Bronchial epithelial cell (primary cell): ENCODE measurements at regions not wholly inside any gene's neighbourhood (a gene's known extent, or its start where the extent isn't known, plus 50 kb on each side); places are given as distances from the start of the nearest gene placed in this dataset.
"Not testable (repeated sequence)": the region's sequence is repeated elsewhere in the genome, so short reads cannot be mapped to it uniquely, and the experiment has no call there.

Experiments
- DNase-seq: peaks from one replicate; pipeline ENCODE4 v3.0.0-alpha.2; 2010; ENCODE audit warnings: low read depth
- FAIRE-seq: peaks from 2 replicates; lab custom pipeline; 2011; peaks lifted over from hg19 to GRCh38; lab: Jason Lieb, UNC
- H3K27me3 ChIP-seq: 2 replicates; pipeline ENCODE4 v1.5.1; 2011; ENCODE audit warnings: low read length; ENCODE audit not compliant: control insufficient read depth, insufficient read depth
- H3K36me3 ChIP-seq: 2 replicates; pipeline ENCODE4 v1.5.1; 2011; ENCODE audit warnings: low read length; ENCODE audit not compliant: control insufficient read depth, insufficient read depth
- H3K4me3 ChIP-seq: 2 replicates; pipeline ENCODE4 v1.5.1; 2011; ENCODE audit warnings: mild to moderate bottlenecking, low read depth, low read length, control low read depth
- TF ChIP-seq, protein P1 (sequence below): IDR thresholded peaks from 2 replicates; pipeline ENCODE4 v1.5.1; 2011; ENCODE audit warnings: mild to moderate bottlenecking, moderate library complexity, low read length, control low read depth, inconsistent platforms; ENCODE audit not compliant: insufficient read depth, severe bottlenecking

DNA sequence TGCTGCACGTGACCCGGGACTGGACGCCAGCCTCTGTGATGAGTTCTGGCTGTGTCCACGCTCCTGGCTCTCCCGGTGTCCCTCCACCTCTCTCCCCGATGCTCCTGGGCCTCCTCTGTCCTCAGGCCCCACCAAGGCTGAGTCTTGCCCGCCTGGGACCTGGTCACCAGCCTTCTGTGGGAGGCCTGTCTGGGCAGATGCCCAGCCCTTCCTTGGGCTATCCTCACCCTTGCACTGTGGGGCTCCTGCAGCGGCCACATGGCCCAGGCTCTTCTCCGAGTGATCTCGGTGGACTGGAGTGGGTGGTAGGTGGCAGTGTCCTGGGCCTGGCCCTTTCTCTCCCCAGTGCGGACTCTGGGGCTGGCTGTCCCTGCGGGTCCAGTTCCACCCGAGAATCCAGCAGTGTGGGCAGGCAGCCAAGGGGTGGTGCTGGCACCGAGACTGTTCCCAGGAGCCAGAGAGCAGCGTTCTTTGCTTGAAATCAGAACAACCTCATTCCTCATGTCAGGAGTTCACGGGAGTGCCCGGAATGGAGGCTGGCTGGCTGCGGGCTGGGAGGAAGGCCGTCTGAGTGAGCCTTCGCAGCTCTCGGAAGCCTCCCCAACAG, 94.6 kb downstream of the TMEM121 start:
- not testable (repeated sequence) for H3K27me3 ChIP-seq, H3K36me3 ChIP-seq, DNase-seq, FAIRE-seq, H3K4me3 ChIP-seq

DNA sequence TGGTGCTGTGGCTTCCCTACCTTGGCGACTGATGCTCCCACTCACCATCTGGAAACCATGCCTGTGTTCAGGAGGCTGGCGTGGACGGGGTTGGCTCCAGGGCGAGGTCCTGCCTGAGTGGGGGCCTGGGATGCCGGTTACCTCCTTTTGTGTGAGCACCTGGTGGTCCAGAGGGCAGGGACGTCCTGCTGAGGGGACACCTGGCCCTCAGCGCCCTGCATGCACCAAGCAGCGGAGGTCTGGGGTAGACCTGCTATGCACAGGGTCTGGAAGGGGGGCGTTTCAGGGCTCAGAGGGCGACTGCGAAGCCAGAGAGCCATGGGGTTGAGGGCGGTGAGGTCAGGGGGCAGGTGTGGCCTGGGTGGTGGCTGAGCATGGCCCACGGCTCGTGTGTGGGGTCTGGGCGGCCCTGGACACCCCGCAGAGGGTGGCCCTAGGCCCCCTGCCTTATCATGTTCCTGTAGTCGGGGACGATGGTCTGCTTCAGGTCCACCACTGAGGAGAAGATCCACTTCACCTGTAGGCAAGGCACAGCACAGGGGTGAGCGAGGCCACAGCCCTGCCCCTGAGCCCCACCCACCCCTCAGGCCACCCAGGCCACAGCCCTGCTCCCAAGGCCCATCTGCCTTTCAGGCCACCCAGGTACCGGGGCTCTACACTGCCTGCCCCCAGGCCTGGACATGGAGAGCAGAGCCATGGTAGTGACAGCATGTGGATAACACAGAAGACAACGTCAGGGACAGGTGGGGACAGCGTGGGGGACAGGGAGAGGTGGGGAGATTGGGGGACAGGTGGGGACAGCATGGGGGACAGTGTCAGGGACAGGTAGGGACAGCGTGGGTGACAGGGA, 95.3 kb downstream of the TMEM121 start:
- H3K27me3 ChIP-seq, H3K36me3 ChIP-seq, DNase-seq, FAIRE-seq, H3K4me3 ChIP-seq: not testable (repeated sequence)

DNA sequence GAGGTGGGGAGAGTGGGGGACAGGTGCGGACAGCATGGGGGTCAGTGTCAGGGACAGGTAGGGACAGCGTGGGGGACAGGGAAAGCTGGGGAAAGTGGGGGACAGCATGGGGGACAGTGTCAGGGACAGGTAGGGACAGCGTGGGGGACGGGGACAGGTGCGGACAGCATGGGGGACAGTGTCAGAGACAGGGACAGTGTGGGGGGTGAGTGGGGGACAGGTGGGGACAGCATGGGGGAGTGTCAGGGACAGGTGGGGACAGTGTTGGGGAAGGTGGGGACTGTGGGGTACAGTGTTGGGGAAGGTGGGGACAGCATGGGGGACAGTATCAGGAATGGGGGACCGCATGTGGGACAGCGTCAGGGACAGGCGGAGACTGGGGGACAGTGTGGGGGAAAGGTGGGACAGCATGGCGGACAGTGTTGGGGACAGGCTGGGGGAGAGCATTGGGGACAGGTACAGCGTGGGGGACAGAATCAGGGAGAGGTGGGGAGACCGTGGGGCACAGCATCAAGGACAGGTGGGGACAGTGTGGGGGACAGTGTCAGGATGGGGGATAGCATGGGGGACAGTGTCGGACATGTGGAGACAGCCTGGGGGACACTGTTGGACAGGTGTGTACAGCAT, 96.1 kb downstream of the TMEM121 start:
- Histone ChIP-seq H3K4me3 (no peak overlapping the region), H3K27me3 (no peaks in the 10 kb centered on the region), H3K36me3 (no peaks in the 10 kb centered on the region)
- TF ChIP-seq, protein P1, sequence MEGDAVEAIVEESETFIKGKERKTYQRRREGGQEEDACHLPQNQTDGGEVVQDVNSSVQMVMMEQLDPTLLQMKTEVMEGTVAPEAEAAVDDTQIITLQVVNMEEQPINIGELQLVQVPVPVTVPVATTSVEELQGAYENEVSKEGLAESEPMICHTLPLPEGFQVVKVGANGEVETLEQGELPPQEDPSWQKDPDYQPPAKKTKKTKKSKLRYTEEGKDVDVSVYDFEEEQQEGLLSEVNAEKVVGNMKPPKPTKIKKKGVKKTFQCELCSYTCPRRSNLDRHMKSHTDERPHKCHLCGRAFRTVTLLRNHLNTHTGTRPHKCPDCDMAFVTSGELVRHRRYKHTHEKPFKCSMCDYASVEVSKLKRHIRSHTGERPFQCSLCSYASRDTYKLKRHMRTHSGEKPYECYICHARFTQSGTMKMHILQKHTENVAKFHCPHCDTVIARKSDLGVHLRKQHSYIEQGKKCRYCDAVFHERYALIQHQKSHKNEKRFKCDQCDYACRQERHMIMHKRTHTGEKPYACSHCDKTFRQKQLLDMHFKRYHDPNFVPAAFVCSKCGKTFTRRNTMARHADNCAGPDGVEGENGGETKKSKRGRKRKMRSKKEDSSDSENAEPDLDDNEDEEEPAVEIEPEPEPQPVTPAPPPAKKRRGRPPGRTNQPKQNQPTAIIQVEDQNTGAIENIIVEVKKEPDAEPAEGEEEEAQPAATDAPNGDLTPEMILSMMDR: no peak
- no peak for DNase-seq
- no peak for FAIRE-seq

DNA sequence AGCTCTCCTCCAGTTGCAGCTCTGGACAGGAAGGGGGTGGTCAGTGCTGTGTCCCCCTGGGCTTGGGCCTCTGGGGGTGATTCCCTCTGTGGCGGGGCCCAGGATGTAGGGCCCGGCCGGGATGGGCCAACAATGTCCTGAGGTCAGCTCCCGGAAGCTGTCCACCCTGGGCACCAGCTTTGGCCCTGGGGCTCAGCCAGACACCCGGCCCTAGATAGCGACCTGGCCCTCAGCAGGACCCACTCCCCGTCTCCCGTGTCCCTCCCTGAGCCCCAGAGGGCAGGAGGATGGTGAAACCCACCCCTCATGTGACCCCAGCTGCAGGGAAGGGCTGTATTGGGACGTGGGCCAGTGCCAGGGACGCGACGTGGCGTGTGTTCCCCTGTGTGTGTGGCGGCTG, 96.8 kb downstream of the TMEM121 start:
- FAIRE-seq, H3K36me3 ChIP-seq, H3K4me3 ChIP-seq, DNase-seq, H3K27me3 ChIP-seq: not testable (repeated sequence)

GRCh38 chr14:105624346-105624745, 98.0 kb downstream of the TMEM121 start:
- not testable (repeated sequence) for FAIRE-seq, H3K4me3 ChIP-seq, DNase-seq, H3K27me3 ChIP-seq, H3K36me3 ChIP-seq

DNA sequence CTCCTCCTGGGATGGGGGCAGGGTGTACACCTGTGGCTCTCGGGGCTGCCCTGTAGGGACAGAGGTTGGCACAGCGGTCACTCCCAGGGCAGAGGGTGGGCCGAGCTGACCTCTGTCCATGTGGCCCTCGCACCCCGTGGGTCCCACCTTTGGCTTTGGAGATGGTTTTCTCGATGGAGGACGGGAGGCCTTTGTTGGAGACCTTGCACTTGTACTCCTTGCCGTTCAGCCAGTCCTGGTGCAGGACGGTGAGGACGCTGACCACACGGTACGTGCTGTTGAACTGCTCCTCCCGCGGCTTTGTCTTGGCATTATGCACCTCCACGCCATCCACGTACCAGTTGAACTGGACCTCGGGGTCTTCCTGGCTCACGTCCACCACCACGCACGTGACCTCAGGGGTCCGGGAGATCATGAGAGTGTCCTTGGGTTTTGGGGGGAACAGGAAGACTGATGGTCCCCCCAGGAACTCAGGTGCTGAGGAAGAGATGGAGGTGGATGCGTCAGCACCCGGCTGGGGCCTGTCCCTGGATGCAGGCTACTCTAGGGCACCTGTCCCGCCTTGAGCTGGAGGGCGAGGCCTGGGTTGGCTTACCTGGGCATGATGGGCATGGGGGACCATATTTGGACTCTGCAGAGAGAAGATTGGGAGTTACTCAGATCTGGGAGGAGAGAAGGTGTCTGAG, 98.5 kb downstream of the TMEM121 start:
- not testable (repeated sequence) for H3K36me3 ChIP-seq, FAIRE-seq, DNase-seq, H3K4me3 ChIP-seq, H3K27me3 ChIP-seq

DNA sequence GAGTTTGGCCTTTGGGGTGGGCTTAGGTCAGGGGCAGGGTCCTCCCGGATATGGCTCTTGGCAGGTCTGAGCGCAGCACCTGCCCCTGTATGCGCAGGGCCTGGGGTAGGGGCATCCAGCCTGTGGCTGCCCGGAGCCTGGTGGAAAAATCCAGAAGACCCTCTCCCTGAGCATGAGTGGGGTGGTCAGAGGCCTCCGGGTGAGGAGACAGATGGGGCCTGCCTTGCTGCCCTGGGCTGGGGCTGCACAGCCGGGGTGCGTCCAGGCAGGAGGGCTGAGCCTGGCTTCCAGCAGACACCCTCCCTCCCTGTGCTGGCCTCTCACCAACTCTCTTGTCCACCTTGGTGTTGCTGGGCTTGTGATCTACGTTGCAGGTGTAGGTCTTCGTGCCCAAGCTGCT, 99.1 kb downstream of the TMEM121 start:
- not testable (repeated sequence) for H3K36me3 ChIP-seq, FAIRE-seq, H3K27me3 ChIP-seq, H3K4me3 ChIP-seq, DNase-seq

- not testable (repeated sequence) for DNase-seq, FAIRE-seq, H3K4me3 ChIP-seq, H3K36me3 ChIP-seq, H3K27me3 ChIP-seq
These were observed 99.7 kb downstream of the TMEM121 start for GRCh38 chr14:105626111-105626510.

DNA sequence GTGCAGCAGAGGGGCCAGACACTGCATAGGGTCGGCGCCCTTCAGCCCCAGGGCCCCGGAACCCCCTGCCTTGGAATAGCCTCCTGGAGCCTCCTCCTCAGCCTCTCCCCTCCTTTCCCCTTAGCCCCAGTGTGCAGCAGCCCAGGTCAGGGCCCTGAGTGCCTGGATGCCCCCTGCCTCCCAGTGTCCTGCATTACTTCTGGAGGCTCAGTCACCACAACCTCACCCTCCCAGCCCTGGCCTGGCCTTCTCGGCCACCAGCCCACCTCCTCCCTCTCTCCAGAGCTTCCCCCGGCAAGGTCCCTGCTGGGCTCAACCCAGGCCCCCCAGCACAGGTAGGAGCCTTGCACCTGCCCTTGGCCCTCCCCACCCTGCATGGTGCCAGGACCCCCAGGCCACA, 100.3 kb downstream of the TMEM121 start:
- H3K4me3 ChIP-seq, H3K27me3 ChIP-seq, H3K36me3 ChIP-seq, FAIRE-seq, DNase-seq: not testable (repeated sequence)

- H3K27me3 ChIP-seq, H3K36me3 ChIP-seq, DNase-seq, H3K4me3 ChIP-seq, FAIRE-seq: not testable (repeated sequence)
These were observed 100.9 kb downstream of the TMEM121 start for GRCh38 chr14:105627287-105627686.
